SIG-M5 (cell line): ENCODE measurements at regions not wholly inside any gene's neighbourhood (a gene's known extent, or its start where the extent isn't known, plus 50 kb on each side); places are given as distances from the start of the nearest gene placed in this dataset.
"Not testable (repeated sequence)": the region's sequence is repeated elsewhere in the genome, so short reads cannot be mapped to it uniquely, and the experiment has no call there.

Experiments used
- DNase-seq: peaks from one replicate; lab custom pipeline; 2025; lab: John Stamatoyannopoulos, UW

DNA sequence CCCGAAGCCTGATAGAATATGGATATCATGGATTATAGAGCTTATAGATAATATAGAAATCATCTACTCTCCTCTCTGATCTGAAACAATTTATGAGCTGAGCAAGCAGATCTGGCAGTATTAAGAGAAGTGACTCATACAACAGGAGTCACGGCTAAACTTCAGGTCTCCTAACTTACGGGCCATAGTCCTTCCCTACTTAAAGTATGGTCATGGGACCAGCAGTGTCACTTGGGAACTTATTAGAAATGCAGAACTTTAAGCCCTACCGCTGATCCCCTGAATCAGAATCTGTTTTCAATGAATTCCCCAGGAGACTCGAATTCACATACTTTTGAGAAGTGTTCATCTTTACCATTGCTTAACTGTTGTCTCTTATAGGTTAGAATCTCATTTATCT, 195.7 kb upstream of the FANCL start:
- DNase-seq, result no peak

DNA sequence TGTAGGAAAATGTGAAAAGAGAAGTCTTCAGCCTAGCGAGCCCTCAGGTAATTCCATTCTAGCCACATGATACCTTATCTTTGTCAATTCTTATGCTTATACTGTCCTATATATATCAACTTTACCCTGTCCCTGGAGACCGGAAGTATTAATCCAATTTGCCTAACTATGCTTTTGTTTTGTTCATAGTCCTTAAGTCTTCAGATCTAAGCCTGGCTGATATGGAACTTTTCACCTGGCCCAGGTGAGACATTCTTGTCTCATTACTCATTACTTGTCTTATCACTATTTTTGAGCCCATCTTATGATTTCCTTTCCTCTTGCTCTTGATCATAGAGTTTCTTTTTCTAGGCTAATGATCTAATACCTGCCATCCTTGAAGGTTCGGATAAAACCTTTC, 194.1 kb upstream of the FANCL start:
- no peak for DNase-seq

DNA sequence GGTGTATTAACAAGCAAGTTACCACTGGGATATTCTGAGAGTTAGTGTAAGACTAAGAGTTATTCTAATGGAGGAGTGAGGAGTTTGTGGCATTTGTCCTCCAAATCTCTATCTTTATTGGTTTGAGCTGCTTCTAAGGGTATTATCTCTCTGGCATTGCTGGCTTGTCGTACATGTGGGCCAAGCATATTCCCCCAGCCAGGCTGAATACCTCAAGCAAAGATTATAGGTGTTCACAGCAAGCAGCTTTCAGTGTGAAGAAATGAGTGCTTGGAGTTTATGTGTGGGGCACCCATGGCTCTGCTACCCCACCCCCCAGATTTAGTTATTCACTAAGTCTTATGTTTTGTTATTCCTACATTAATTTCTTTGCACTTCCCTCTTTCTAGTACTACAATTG, 193.6 kb upstream of the FANCL start:
- DNase-seq, result no peak

DNA sequence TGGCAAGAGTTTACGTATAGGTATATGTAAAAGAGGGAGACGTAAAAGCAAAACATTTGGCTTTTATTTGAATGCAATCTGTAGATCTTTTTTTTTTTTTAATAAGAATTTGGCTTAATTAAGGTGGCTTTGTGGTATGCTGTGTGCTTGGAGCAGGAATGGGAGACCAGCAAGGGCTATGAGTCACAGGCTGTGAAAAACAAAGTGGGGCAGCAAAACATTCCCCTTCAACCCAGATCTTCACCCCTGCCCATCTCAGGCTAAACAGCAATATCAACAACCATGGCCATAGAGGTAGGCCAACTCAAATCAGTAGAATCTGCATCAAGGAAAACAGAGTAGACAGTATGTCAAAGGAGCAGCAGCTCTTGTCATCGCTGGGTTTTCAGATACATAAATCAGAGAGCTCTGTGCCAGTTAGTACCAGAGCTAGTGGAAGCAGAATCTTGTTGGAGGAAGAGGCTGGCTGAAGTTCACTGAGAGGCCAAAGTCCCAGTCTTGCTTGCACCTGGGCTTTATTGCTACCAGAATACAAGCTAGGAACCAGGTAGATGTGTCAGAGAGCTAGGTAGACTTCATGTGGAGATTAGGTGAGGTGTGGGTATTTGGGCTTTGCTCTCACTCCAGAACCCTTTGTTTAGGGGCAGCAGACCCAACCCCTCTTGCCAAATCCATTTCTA, 191.5 kb upstream of the FANCL start:
- no peak for DNase-seq

DNA sequence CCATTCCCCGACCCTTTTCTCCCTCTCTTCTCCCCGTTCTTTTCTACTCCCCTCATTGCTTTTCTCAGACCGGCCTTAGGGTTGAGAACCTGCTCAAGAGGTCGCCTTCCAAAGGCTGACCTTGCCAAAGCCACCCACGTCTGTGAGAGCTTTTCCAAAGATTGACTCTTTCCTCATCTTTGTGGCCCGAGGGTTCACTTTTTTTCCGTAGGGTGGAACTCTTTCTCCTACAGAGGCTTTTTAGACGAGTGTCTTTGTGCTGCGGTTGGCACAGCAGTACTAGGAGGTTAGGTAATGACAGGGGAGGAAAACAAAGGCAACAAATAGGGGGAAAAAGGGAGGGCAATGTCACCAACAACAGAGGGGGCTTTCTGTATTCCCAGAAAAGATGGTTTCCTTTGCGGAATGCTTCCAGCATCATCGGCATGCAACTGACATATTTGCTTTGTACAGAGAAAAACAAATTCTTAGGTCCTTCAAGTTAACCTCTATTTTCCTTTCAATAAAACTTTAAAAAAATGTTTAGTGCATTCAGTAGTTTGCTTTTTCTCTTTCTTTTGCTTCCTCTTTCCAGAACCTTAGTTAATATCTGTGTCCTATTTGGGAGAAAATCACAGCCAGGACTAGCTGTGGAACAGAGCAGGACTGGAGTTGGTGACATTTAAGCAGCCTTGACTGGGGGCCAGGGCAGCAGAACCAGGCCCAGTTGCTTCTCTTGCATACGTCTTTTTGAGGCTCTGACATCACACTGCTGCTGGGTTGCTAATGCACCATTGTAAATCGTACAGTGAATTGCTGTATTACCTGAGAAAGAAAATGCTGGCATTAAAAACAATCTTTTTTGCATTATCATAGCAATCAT, 188.1 kb upstream of the FANCL start:
- DNase-seq, result no peak

DNA sequence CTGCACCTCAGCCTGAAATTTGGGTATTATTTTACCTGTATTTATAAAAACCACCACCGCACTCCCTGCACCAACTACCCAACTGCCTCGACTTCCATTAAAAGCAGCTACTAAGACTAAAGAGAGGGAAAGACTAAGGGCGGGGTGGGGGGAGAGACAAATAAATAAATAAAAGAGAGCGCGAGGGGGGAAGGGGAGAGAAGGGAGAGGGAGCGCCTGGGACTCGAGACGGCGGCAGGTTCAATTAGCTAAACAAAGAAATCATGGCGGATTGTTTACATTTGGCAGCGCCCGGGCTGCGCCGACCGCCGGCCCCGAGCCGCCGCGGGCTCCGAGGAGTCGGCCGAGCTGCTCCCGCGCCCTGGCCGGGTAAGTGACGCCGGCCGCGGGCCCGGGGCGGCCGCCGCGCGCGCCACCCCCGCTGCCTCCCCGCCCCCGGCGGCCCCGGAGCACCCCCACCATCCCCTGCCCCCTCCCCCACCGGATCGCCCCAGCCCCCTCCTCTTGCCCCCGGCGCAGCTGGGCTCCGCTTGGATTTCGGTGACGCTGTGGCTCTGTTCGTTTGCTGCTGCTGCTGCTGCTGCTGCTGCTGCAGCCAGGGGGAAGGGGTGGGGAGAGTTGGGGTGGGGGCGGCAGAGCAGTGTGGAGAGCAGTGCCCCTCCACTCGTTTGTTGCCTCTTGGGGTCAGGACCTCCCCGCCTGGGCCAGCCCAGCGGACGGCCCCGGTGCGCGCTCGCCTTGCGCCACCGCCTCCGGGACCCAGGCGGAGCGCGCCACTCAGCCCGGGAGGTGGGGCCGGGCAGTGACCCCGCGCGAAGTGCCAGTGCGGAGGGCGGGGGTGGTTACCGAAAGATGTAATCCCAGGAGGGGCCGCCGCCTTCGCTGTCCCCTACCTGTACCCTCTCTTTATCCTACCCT, 187.2 kb upstream of the FANCL start:
- no peak for DNase-seq

DNA sequence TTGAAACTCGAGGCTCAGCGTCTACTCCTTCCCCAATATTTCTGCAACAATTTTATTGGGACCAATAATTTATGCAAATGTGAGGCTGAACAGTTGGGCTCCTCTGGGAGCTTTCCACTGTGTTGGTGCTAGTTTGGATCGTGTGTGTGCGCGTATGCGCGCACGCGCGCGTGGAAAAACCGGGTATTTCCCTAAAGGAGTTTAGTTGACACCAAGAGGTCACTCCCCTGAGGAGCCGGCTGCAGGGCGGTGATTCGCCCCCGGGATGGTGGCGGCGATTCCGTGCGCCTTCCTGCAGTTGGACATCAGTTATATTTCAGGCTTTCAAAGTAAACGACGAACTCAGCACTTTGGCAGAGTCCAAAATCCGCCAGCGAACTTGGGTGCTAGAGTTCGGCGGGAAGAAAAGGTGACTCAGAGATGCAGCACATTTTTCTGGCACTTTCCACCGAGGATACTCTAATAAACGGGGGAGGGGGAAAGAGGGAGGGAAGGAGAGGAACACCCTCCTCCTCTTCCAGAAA, 186.5 kb upstream of the FANCL start:
- DNase-seq, result no peak

DNA sequence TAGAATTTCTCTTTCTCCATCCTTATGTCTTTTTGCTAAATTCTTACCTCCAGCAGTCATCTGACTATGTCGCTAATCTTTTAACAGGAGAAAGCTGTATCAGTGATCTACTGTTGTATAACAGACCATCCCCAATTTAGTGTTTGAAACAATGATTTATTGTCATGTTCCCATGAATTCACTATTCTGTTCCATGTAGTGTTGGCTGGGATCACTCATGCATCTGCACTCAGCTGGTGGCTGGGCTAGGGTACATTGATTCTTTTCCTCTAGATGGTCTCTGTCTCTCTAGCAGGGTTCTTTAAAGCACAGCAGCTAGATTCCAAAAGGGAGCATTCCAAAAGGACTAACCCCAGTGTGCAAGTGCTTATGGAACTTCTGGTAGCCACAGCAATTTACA, 184.2 kb upstream of the FANCL start:
- DNase-seq, result no peak

DNA sequence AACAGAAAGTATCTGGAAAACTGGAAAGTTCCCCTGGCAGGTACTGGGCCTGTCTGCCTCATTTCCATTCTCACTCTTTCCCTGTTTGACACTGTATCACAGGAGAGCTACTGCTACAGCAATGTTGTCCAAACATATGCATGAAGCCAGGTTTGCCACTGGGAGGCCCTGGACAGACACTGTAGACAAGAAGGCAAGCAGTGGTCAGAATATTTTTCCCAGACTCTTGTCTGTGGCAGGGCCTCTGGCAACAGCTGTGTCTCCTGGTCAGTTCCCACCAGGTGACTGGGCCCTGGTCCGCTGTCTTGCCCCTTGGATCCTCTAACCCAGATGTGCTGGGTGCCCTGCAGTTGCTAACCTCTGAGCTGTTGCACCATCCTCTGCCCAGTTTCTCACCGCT, 178.9 kb upstream of the FANCL start:
- DNase-seq, result no peak

DNA sequence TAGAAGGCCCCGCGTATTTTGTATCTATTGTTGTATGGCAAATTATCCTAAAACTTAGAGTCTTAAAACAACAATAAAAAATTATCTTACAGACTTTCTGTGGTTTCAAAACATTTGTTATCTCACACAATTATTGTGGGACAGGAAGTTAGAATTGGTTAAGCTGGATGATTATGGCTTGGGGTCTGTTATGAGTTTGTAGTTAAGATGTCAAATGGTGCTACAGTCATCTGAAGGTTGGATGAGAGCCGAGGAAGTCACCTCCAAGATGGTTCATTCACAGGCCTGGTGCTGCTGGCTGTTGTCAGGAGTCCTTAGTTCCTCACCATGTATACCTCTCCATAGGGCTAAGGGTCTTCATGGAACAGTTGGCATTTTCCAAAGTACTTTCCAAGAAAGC, 175.6 kb upstream of the FANCL start:
- DNase-seq, result no peak

DNA sequence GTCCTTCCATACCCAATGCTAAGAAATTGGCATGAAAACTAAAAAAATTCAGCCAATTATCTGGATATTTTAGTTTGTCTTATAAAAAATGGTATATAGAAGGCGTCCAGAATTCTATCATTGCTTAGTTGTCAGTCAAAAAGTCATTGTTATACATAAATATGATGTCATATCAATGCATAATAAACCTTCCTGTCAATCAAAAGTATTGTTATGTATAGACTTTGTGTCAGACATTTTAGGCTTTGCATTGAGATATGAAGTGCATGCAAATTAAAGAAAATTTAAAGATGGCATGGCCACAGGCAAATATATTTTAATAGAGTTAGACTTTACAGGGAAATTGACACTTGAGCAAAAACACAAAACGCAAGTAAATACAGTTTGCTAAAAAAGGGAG, 173.4 kb upstream of the FANCL start:
- no peak for DNase-seq

DNA sequence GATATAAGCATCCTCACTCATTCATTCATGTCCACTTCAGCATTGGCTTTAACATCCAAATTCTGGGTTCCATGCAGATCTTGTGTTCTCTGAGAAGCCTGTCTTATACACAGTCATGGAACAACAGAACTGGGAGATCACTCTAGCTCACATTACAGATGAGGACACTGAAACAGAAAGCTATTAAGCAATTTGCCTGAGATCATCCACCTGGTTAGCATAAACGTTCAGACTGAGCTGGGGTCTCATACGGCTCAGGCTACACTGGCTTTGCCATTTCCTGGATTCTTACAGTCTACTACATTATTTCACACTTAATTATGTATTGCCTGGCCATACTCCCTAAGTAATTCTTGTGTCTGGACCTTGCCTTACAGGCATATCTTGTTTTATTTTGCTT, 169.4 kb upstream of the FANCL start:
- DNase-seq, result no peak

DNA sequence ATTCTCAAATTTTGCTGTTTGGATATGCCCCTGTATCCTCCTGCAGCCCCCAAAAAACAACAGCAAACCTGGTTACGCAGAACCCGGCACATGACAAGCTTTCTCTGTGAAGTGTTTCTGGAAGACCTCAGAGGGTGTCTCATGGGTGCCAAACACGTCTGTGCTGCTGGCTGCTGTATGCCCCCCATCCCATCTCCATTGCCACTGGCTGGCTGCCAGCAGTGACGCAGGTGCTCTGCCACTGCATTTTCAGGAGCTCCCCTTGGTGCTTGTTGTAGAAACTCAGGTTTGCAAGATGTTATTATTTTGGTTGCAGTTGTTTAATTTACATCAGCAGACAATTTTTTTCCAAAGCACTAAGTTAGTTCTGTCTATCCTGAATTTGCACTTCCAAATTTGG, 166.4 kb upstream of the FANCL start:
- DNase-seq, result no peak

DNA sequence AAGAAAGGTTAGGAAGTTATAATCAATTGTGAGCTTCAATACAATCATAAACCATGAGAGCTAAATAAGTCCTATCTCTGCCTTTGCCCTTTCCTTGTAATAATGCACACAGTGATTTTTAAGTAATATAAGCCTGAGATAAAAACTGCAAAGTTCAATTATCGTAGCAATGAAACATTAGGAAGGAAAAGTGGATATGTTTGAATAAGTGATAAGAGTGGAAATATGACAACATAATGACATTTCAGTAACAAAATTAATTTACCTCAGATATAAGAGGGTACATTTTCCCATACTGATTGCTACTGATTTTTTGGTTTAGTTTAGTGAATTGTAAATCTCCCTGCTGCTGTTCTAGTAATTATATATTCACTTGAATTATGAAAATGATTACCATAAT, 164.2 kb upstream of the FANCL start:
- no peak for DNase-seq

DNA sequence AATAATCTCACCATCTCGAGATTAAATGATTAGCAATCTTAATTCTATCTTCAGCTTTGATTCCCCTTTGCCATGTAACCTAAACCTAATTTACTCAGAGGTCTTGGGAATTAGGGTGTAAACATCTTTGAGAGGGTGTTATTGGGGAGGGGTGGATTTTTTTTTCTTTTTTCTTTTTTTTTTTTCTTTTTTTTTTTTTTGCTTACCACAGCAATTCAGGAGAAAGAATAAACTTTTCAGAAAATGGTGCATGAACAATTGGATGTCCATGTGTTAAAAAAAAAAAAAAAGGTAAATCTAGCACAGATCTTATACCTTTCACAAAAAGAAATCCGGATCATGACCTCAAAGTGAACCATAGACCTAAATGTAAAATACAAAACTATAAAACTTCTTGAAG, 160.8 kb upstream of the FANCL start:
- DNase-seq, result no peak

DNA sequence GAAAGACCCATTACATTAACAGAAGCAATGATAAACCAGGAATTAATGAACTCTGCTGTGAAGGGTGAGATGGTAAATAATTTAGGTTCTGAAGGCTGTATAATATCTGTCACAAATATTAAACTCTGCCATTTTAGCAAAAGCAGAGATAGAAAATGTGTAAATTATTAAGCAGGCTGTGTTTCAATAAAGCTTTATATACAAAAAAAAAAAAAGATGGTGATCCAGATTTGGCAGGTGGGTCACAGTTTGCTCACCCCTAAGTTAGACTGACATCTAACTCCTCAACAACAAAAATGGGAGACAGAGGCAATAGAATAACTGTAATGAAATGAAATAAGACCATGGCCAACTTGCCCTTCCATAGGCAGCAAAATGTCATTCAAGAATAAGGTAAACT, 157.3 kb upstream of the FANCL start:
- DNase-seq, result no peak

DNA sequence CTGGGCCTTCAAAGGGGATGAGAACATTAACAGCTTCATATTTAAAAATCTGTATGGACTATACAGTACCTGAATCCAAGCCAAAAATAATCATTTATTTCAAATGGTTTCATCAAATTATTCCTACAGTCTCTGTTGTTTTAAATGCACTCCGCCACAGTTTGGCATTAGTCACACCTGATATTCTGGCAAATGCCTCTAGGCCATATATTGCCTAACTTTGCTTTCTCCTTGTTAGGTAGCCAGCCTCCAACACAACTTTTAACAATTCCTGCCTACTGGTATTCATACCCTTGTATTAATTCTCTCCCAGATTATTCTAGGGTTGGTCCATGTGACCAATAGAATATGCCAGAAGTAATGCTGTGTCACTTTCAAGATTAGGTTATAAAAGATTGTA, 146.6 kb upstream of the FANCL start:
- no peak for DNase-seq

DNA sequence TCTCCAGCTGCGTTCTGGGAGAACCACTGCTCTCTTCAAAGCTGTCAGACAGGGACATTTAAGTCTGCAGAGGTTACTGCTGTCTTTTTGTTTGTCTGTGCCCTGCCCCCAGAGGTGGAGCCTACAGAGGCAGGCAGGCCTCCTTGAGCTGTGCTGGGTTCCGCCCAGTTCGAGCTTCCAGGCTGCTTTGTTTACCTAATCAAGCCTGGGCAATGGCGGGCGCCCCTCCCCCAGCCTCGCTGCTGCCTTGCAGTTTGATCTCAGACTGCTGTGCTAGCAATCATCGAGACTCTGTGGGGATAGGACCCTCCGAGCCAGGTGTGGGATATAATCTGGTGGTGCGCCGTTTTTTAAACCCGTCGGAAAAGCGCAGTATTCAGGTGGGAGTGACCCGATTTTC, 145.8 kb upstream of the FANCL start:
- not testable (repeated sequence) for DNase-seq

DNA sequence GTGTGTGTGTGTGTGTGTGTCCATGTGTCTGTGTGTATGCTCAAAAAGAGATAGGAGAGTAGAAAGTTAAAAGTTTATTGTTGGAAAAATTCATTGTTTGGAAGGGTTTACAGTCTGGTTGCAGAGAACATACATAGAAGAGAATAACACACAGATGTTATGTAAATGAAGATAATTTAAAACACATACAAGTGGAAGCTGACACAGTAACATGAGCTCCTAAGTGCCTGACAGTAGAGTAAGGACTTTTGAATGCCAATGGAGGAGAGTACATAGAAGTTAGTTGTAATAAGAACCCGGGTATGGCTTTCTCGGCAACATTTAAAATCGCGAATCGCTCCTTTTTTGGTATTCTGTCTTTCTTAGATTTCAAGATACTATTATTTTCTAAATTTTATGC, 137.0 kb upstream of the FANCL start:
- DNase-seq, result no peak

DNA sequence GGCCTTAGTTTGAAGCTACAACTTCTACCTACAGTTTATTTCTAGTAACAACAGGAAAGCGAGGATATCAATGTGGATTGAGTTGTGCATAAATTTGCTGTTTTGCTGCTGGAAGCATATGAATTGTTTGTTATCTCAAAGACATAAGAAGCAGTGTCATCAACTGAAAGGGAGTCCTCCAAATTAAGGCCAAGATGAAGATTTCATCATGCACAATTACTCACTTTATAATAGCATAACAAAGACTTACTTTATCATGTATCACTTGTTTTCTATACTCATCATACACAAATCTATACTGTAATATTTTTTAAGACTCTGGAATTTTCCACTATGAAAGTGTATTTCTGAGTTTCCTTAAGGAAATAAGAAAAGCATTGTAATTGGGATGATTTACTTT, 136.1 kb upstream of the FANCL start:
- DNase-seq, result no peak

DNA sequence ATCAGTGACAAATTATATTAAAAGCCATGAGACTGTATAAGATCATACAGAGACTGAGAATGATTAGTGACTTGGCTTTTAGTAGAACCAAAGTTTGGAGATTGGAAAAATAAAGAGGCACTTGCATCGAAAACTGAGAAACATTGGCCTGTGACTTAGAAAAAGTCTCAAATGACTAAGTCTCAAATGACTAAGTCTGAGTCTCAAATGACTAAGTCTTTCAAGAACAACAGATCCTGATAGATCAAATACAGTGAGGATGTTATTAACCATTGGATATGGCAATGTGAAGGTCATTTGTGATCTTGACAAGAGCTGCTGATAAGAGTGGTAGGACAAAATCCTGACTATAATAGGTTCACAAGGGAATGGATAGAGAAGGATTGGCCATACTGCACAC, 135.5 kb upstream of the FANCL start:
- DNase-seq, result no peak

DNA sequence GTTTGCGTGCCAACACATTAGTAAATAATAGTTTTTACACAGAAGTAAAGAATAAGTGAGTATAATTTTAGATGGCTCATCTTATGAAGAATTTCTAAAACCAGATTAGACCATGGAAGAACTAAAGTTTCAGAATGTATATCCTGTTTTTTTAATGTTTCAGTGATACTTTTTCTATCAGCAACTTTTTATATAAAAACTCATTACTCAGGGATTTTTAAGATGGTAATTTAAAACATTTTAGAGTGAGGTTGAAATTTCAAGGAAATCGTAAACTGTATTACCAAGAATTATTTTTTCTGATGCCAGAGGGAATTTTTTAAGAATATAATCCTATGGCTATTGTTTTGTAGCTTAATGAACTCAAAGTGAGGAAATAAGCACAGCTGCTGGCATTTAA, 128.5 kb upstream of the FANCL start:
- no peak for DNase-seq

DNA sequence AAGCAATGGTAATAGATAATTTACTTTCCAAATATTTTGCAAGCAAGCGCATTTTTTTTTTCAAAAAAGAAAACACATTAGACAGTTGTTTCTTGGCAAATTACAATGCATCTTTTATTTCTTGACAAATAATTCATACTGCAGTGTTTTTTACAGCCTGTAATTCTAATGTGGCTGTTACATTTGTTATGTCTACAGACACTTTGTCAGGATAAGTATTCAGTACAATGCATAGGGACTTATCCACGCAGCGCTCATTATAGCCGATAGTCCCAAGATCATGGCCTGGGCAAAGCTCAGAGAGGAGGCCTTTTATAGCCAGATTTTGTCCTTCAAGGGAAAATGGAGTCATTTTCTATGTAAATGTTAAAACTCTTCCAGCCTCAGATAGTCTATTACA, 123.0 kb upstream of the FANCL start:
- DNase-seq, result no peak
